GM20000 (cell line): ENCODE measurements at regions not wholly inside any gene's neighbourhood (a gene's known extent, or its start where the extent isn't known, plus 50 kb on each side); places are given as distances from the start of the nearest gene placed in this dataset.

Experiments
- DNase-seq: peaks from one replicate; pipeline ENCODE4 v3.0.0; 2012; ENCODE audit warnings: low spot score
- CTCF ChIP-seq: IDR thresholded peaks from 2 replicates; pipeline ENCODE4 v1.5.1; 2012; ENCODE audit warnings: mild to moderate bottlenecking, control low read depth; ENCODE audit errors: extremely low read depth, missing control alignments

- no peak for DNase-seq
- TF ChIP-seq CTCF, result no peak
Observed at GRCh38 chr7:41058986-41059741, 643.7 kb downstream of the INHBA start.

- no peak for TF ChIP-seq CTCF
- no peak for DNase-seq
Observed at GRCh38 chr7:41054960-41055661, 647.8 kb downstream of the INHBA start.

- DNase-seq, result no peak
- TF ChIP-seq CTCF, result no peak
Observed at GRCh38 chr7:41053820-41054219, 649.1 kb downstream of the INHBA start.

- TF ChIP-seq CTCF, result no peak
- DNase-seq, result no peak
Observed at GRCh38 chr7:41052736-41053135, 650.2 kb downstream of the INHBA start.

GRCh38 chr7:41052201-41052600 lies 650.7 kb downstream of the INHBA start:
- DNase-seq, result no peak
- TF ChIP-seq CTCF, result no peak

- no peak for TF ChIP-seq CTCF
- no peak for DNase-seq
Observed at GRCh38 chr7:41051535-41051934, 651.4 kb downstream of the INHBA start.

GRCh38 chr7:41051062-41051461 lies 651.8 kb downstream of the INHBA start:
- no peak for DNase-seq
- TF ChIP-seq CTCF, result no peak
